NCI-H82 (cell line): ENCODE measurements at regions not wholly inside any gene's neighbourhood (a gene's known extent, or its start where the extent isn't known, plus 50 kb on each side); places are given as distances from the start of the nearest gene placed in this dataset.

Source experiments
- DNase-seq: peaks from one replicate; lab custom pipeline; 2025; lab: John Stamatoyannopoulos, UW

DNA sequence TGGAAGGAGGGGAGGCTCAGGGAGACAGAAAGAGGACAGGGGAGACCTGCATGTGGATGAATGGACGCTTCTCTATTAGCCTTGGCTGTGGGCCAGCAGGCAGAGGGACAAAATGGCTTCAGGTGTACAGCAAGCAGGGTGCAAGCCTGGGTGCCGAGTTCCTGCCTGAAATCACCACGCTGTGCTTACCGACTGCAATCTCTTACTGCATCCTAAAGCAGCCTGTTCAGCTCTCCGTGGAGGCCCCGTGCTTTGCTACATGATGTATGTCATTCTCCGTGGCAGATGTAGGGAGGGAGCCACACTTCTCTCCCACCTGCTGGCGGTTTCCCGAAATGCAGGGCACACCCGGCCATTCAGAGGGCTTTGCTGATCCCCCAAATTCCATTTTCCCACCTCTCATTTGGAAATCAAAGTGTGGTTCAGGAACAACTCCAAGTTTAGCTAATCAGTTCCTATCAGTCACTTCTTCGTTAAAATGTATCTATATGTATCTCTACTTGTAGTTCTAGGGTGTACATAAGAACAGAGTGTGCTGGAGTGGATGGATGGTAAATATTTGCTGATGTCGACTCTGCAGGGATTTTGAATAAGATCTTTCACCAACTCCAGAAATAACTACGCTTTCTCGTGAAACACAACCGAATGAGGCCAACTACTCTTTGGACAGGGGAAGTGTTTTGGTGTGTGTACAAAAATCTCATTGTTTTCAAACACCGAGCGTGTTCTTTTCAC lies 122.3 kb upstream of the BACE2 start:
- peak; percentile 86 for DNase-seq

DNA sequence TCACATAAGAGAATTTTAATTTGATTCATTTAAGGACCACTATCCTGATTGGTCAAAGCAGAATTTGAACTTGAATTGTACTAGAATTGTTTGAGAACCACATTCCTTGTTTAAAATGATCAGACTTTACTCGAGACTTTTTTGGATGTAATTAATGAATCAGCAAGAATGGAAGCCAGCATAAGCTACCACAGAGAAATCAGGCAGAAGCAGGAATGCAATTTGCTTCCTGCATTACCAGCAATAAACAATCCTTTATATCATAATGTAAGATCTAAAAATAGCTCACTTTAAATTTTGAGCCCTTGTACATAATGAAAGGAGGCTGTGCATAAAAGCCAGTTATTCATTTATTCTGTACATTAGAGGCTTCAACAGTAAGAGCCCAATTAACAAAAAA lies 119.8 kb upstream of the BACE2 start:
- DNase-seq, result no peak

DNA sequence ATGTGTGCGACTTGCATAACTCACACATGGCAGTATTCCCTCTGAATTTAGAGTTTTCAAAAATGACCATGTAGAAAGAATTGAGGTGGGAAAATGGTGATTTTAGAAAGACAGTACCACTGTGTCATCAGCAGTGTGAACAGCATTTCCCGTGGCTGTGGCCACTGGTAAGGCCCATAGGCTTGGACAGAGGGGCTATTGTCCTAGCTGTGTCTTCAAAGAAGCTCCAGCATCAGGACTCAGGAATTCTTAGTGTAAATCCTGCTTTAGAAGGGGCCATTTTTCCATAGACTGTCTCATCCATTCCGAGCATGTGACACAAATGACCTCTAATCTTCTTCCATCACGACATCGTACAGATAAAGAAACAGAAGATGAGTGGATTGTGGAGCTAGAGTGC lies 119.3 kb upstream of the BACE2 start:
- DNase-seq, result no peak

DNA sequence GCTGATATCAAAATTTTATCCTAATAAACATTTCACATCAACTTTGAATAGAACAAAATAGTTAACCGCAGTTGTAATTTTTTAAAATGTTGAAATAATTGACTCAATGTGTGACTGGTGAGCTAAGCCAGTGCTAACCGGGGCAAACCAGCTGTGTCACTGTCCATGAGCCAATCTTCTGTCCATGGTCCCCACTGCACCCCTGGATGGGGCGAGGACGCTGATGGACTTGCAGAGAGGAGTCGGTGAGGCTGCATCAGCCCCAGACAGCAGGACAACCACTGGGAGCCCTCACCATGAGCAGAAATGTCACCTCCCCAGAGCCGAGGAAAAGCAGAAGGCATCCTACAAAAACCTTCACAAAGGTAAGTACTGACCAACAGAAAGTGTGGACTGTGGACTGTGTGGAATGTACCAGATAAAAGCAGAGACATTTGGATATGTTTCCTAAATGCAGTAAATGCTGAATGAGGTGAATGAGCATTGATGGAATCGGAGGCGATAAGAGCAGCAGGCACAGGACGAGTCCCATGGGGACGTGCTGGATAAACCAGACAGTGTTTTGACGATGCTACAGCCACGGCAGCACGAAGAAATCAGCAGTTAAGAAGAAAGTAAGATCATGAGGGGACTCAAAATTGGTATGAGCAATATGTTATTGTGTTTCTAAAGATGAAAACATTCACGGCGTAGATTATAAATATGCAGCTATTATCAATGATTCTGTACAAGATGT lies 115.0 kb upstream of the BACE2 start:
- no peak for DNase-seq

DNA sequence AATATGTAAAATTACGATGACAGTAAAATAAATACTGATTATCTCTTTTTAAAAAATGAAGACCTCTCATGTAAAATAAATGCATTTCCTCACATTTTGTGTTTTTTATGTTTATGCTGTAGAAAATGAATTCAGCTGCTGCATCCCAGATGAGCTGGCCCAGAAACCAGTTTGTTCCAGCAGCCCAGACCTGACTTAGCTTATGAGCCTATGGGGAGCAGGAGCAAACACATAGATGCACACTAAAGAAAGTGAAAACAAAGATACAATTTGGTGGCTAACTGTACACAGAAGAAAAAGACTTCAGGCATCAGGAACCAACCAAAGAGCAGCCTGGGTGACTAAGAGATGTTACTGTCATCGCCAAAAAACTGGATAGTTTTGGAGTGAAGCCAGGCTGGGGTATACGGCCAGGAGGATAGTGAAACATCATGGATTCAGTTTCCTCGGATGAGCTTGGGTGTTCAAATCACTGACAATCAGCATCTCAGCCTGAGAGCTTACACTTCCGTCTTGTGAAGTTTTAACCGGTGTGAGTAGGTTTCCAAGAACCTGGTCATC lies 113.9 kb upstream of the BACE2 start:
- no peak for DNase-seq

DNA sequence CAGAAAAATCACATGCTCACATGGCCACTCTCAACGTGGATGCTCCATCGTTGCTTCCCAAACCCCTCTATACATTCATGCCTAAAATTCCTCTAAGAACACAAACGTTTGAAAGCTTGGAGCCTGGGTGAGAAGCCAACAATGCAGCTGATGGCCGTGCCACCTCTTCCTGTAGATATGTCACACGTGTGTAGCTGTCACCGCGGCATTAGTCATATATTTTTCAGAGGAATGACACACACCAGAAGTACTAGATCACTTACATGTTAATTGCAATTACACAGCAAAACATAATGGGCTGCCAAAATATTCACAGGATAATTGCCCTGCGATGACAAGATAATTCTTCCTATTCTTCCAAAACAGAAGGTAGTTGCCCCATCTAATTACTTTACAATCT lies 112.7 kb upstream of the BACE2 start:
- no peak for DNase-seq

DNA sequence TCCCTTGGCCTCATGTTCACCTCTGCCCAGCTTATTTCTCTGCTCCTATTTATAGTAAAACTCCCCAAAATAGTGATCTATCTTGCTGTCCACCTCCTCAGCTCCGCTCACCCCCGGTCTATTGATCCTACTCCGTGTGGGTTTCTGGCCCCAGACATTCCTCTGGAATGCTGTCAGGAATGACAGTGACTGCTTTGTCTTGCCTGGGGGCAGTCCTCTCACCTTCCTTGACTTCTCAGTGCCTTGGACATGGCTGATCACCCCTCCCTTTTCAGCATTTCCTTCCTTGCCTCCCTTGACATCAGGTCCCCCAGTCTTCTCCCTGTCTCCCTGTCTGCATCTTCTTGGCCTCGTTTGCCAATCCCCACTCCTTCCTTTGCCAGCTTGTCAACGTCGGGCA lies 108.1 kb upstream of the BACE2 start:
- no peak for DNase-seq

DNA sequence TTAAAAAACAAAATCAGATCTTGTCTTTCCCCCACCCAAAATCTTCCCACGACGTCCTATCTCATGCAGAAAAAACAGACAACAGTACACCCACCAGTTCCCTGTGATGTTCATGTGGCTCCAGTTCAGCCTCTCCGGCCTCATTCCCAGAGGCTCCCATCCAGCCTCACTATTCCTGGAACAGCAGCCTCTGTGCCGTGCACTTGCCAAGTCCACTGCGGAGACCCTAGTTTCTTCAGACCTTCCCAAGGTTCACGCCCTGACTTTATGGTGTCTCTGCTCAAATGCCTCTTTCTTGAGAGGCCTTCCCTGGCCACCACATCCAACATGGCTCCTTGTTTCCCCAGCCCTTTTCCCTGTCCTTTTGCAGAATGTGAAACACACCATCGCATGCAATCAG lies 106.3 kb upstream of the BACE2 start:
- no peak for DNase-seq

DNA sequence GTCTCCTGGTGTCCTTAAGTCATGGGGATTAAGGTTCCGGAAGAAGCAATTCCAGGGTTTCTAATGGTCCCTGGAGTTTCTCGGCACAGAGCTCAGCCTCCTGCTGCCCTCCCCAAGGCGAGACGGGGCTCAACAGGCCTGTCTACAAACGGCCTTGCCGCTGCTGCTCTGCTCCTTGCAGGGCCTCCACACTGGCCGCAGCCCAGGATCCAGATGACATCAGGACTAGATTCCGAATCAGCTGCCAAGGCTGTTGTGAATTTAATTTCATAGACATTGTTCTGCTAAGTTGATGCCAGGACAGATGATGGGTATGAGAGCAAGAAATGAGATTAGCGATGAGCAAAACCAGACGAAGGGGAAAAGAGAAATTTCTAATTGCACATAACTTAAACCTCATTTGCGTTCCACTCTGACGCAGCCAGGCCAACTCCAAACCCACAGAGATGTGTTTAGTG lies 103.6 kb upstream of the BACE2 start:
- DNase-seq, result no peak

DNA sequence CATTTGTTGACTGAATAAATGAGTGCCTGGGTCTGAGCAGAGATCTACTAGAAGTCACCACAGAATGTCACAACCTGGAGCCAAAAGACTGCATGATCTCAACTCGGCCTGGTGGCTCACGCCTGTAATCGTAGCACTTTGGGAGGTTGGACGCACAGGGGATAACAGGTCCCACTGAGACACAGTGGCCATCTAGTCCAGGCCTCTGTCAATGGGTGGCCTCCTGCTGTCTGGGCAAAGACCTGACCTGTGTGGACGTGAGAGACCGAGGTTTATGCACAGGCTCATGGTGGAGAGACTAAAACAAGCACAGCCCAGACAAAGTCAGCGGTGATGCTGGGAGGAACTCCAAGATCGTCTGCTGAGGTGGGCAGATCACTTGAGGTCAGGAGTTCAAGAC lies 103.0 kb upstream of the BACE2 start:
- no peak for DNase-seq

DNA sequence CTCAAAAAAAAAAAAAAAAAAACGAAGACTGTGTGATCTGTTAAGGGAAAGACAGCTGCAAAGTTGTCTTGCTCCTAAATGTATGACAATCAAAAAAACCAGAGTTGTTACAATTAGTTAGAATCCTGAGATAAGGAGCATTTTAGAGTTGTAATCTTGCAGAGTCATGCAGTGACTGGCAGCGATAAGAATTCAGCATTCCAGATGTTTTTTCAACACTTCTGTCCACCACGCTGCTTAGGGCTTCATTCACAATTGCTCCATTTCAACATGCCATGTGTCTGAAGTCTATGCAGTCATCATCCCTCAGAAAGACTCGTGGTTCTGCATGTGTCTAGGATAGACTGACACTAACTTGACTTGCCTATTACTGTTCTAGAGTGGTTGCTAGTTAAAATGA lies 102.4 kb upstream of the BACE2 start:
- no peak for DNase-seq

DNA sequence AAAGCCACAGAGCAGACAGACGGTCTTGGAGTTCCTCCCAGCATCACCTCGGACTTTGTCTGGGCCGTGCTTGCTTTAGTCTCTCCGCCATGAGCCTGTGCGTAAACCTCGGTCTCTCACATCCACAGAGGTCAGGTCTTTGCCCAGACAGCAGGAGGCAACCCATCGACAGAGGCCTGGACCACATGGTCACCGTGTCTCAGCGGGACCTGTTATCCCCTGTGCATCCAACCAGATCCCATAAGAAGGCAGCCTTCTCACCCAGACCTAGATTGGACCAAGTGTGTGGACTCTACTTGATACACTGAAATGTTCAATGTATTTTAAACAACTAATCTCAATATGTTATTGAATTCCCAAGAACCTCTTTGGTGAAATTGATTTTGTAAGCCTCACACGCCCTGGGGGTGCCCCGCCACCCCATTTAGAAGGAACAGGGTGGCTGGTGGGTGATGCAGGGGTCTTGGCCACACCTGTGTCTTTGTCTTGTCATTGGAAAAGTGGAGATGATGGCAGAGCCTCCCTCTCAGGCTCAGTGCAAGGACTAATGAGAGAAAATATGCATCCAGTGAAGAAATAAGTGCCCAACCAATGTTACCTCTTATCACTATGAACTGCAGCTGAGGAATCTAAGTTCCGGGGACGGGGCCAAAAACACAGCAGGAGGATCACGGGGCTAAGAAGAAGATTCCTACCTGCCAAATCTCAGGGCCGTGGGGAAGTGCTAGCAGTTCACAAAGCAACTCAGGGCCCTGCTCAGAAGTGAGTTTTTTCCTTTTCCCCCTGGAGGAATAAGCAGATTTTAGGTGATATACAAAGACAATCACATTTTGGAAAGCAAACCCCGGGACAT lies 101.6 kb upstream of the BACE2 start:
- DNase-seq, result no peak

DNA sequence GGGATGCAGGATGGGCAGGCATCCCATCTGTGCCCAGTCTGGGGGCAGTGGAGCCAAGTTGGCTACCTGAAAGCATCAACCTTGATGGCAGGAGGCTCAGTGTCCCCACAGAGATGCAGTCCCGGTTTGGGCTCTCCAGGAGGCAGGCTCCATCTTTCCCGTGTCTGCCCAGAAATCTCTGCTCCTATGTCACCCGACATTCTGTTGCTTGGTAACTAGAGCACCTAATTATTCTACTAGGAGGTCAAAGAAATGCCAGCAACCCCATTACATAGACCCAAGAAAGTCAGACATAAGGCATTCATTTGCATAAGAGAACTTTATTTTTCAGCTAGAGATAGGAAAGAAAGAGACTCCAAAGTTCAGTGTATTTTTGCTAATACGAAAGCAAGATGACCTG lies 100.3 kb upstream of the BACE2 start:
- DNase-seq, result peak; percentile 13

DNA sequence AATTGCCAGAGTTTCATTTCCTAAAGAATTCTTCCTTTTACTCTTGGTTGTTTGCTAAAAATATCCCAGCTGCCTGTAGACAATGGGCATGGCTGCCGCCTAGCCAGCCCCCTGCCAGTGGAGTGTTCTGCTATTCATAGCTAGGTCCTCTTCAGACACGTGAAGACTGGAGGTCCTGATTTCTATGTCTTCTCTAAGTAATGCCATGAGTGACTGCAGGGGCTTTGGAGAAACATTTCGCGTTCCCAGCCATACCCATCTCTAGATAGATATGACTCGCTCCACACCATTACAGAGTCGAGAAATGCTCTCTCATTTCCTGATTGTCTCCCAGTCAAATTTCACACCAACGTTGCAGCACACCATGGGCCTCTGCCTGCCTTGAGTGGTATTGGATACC lies 99.5 kb upstream of the BACE2 start:
- no peak for DNase-seq

DNA sequence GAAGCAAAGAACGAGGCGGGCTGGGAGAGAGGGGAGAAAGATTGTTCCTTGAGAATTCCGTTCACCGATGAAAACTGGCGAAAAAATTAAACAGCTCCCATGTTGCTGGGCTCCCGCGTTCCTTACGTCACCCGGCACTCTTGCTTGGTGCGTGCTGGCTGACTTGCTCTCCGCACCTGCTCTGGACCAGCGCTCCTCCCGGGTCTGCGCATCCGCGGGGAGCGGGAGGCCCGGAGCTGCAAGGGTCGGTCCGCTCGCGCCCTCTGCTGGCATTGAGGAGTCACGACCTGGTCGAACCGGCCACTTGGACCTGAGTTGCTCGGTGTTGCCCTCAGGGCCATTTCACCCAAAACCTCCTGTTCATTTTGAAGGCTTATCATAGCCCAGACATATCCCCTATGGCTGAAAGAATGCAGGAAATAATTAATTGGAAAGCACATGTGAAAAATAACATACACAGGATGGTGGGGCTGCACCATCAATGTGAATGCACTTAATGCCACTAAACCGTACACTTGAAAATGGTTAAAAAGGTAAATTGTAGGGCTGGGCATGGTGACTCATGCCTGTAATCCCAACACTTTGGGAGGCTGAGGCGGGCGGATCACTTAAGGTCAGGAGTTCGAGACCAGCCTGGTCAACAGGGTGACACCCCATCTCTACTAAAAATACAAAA lies 98.9 kb upstream of the BACE2 start:
- peak; percentile 88 for DNase-seq

DNA sequence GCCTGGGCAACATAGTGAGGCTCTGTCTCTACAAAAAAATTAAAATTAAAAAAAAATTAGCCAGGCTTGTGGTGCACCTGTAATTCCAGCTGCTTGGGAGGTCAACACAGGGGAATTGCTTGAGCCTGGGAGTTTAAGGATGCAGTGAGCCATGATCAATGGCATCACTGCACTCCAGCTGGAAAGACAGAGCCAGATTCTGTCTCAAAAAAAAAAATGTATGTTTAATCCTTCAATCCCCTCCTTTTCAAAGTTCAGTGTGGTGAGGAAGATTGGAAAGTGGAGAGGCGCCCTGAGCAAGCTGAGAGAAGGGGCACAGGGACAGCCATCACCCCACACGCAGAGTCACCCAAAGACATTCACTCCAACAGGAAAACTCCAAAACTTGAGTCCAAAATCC lies 97.7 kb upstream of the BACE2 start:
- no peak for DNase-seq

DNA sequence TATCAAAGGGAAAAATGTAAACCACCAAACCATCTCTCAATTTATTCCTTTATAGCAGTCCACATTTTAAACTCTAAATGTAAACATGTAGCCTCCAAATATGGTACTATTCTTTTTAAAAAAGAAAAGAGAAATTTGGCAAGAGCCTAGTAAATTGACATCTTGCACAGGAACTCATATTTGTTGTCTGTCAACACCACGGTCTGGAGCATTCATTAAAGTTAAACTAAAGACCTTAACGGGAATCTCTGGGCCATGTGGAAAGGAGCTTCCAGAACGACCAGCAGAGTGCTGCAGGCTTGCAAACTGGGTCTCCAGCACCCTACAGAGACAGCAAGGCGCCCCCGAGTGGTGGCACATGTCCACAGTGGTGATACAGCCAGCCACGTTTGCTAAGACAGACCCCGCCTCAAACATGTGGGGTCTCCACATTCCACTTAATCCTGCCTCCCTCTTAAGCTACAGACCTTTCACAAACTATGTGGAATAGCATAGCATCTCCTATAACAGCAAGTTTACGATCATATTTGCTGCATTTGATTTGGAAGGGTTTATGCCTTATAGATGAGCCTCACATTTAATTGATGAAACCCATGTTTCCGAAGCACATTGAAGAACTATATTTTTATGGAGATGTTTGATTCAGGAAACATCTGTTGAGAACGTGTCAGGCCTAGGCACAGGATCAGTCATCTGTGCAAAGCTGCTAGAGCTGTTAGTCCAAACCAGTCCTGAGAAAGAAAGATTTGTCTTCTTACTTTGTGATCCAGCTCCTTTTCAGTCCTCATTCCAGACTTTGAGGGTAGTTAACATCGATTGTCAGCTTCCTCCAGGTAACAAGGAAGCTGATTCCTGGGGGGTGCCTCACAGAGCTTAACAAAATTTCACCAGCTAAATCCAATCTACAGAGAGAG lies 96.4 kb upstream of the BACE2 start:
- DNase-seq, result peak; percentile 70

DNA sequence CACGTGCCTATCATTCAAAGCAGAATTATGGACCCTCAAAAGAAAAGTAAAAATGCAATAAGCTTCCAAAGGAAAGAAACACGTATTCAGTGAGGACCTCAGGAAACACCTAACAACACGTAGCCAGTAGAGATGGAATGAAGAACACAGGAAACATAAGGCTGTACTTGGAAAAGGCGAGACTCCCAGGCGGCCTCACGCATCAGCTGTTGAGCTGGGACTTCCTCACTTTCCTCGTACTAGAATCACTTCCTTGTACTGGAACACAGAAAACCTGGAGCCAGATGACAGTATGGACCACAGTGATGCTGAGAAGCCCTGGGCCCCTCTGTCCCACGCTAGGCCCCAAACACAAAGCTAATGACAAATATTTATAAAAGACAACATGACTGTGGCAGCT lies 94.4 kb upstream of the BACE2 start:
- DNase-seq, result no peak

DNA sequence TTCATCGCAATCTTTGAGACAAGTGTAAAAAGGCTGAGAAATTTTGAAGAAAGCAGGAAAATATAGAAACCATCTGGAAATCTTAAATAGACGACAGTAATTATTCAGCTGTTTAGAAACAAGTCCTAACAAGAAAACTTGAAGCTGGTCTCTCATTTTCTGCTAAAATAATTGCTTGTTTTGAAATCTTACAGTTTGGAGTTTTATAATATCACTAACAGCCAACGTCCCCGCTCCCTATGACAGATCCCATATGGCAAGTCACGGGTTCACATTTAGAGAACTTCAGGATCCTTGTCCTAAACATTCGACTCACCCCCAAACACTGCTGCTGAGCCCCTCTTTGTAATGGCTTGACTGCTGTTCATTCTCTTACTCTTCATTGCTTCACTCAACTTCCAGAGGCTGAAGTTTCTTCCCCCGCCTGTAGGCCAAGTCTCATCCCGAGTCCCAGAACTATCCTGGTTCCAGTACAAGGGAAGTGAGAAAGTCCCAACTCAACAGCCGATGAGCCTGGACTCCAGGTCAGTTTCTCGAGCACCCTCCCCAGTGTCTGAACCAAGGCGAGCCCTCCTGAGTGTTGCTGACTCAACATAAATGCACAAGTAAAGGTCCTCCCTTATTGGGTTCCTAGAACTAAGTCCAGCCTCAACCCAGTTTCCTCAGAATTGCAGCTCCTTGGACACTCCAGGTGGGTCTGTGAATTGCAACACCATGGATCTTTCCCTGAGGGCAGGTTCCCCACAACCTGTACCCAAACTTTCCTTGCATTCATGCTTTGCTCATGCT lies 93.4 kb upstream of the BACE2 start:
- no peak for DNase-seq

DNA sequence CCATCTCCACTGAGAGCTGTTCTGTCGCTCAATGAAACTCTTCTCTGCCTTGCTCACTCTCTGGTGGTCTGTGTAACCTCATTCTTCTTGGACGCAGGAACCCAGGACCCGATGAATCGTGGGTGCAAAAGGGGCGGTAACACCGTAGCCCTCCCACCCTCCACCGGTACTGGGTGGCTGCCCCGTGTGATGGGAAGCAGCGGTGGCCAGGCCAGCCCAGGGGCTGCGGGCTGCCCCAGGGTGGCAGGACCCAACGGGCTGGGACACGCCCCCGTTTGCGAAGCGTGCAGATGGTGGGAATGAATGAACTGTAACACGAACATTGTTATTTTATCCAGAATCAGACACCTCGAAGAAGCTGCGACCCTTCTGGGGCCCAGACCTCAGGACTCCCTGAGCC lies 92.3 kb upstream of the BACE2 start:
- no peak for DNase-seq
